Kidney (tissue), 13 donors: ENCODE measurements at regions not wholly inside any gene's neighbourhood (a gene's known extent, or its start where the extent isn't known, plus 50 kb on each side); places are given as distances from the start of the nearest gene placed in this dataset.

Experiments used
- DNase-seq, 5 donors: peaks; one replicate each; pipeline ENCODE4 v3.0.0-alpha.2; 2013 to 2020
- FAIRE-seq: peaks from 2 replicates; lab custom pipeline; 2012; peaks lifted over from hg19 to GRCh38; lab: Jason Lieb, UNC
- H3K27ac ChIP-seq, 2 donors: one replicate each; pipeline ENCODE4 v1.7.0; 2013; ENCODE audit warnings: low read depth in 2 of 2, low read length in 2 of 2, inconsistent platforms in 1 of 2
- H3K27me3 ChIP-seq: one replicate; pipeline ENCODE4 v1.7.1; 2013; ENCODE audit warnings: low read length, inconsistent platforms; ENCODE audit not compliant: control insufficient read depth, insufficient read depth
- H3K36me3 ChIP-seq, 3 donors: one replicate each; pipeline versions ENCODE4 v1.7.0 to v1.7.1; 2013; ENCODE audit warnings: low read length in 3 of 3, control low read depth in 1 of 3, inconsistent platforms in 1 of 3; ENCODE audit not compliant: insufficient read depth in 3 of 3, control insufficient read depth in 2 of 3
- H3K4me1 ChIP-seq, 3 donors: one replicate each; pipeline versions ENCODE4 v1.7.0 to v1.7.1; 2013; ENCODE audit warnings: low read length in 3 of 3, inconsistent platforms in 1 of 3, low read depth in 1 of 3; ENCODE audit not compliant: control insufficient read depth in 2 of 3, insufficient read depth in 2 of 3
- H3K4me3 ChIP-seq, 3 donors: one replicate each; pipeline versions ENCODE4 v1.7.0 to v1.8.1; 2013; ENCODE audit warnings: low read length in 3 of 3, control low read depth in 1 of 3, inconsistent platforms in 1 of 3
- H3K9ac ChIP-seq, 3 donors: one replicate each; pipeline versions ENCODE4 v1.7.0 to v1.7.1; 2013; ENCODE audit warnings: low read length in 3 of 3, control low read depth in 1 of 3, inconsistent platforms in 1 of 3
- H3K9me3 ChIP-seq, 3 donors: one replicate each; pipeline versions ENCODE4 v1.7.0 to v1.7.1; 2013; ENCODE audit warnings: low read length in 3 of 3, control low read depth in 1 of 3, inconsistent platforms in 1 of 3; ENCODE audit not compliant: control insufficient read depth in 2 of 3, insufficient read depth in 1 of 3
- CTCF ChIP-seq: IDR thresholded peaks from 3 replicates; pipeline ENCODE4 v1.5.1; 2012; ENCODE audit warnings: mild to moderate bottlenecking, moderate library complexity, borderline replicate concordance; ENCODE audit not compliant: insufficient read depth; ENCODE audit errors: extremely low read depth
- intact Hi-C: fragments of 100-400 bp; cut with DNase I; formaldehyde crosslinking; loops from one replicate; pipeline ENCODE4 v1.11.1; 2022
- donor health status: control.
- donor health status: control.
- donor health status: control.
- donor health status: control.
- donor health status: control.
- donor health status: DM: yes; HTN: yes; CAD: no.
- donor health status: Normal renal cell carcinoma (clear cell type).

- no peak overlapping the region for H3K9ac ChIP-seq
- no peak overlapping the region for H3K27ac ChIP-seq
- no peak overlapping the region for H3K4me3 ChIP-seq
- no peaks in the 10 kb centered on the region for H3K27me3 ChIP-seq
- intact Hi-C loops: no loop called here
- no peaks in the 10 kb centered on the region for H3K9me3 ChIP-seq
- FAIRE-seq (no peak), DNase-seq (peak in 2 of 5 donors; percentile 1 to 5)
- no peaks in the 10 kb centered on the region for H3K4me1 ChIP-seq
- H3K36me3 ChIP-seq: no peaks in the 10 kb centered on the region
- no peak for TF ChIP-seq CTCF
These were observed 1923.1 kb downstream of the PCDH9 start for GRCh38 chr13:65307056-65307455.

- Histone ChIP-seq H3K36me3 (no peaks in the 10 kb centered on the region), H3K27me3 (no peaks in the 10 kb centered on the region), H3K9ac (no peak overlapping the region), H3K4me3 (no peak overlapping the region), H3K9me3 (no peaks in the 10 kb centered on the region), H3K4me1 (no peaks in the 10 kb centered on the region), H3K27ac (no peak overlapping the region)
- DNase-seq (peak in 1 of 5 donors; percentile 2), FAIRE-seq (no peak)
- intact Hi-C loops: no loop called here
- TF ChIP-seq CTCF: no peak
These were observed 1927.4 kb downstream of the PCDH9 start for GRCh38 chr13:65302691-65303090.

- no peak for DNase-seq
- FAIRE-seq: peak; percentile 64
- H3K9me3 ChIP-seq: no peaks in the 10 kb centered on the region
- H3K4me3 ChIP-seq: no peak overlapping the region
- no peak overlapping the region for H3K27ac ChIP-seq
- H3K4me1 ChIP-seq: no peaks in the 10 kb centered on the region
- no peak overlapping the region for H3K9ac ChIP-seq
- no peaks in the 10 kb centered on the region for H3K36me3 ChIP-seq
- intact Hi-C loops: no loop called here
- TF ChIP-seq CTCF: no peak
- no peaks in the 10 kb centered on the region for H3K27me3 ChIP-seq
These were observed 1928.6 kb downstream of the PCDH9 start for GRCh38 chr13:65301506-65301905.

GRCh38 chr13:65300220-65300619 is 1929.9 kb downstream of the PCDH9 start:
- Histone ChIP-seq H3K9ac (no peak overlapping the region), H3K4me3 (no peak overlapping the region), H3K4me1 (no peaks in the 10 kb centered on the region), H3K27ac (no peak overlapping the region), H3K36me3 (no peaks in the 10 kb centered on the region), H3K27me3 (no peaks in the 10 kb centered on the region), H3K9me3 (no peaks in the 10 kb centered on the region)
- no peak for TF ChIP-seq CTCF
- FAIRE-seq (no peak), DNase-seq (no peak)
- intact Hi-C loops: no loop called here
